Loucy (cell line): ENCODE measurements at regions not wholly inside any gene's neighbourhood (a gene's known extent, or its start where the extent isn't known, plus 50 kb on each side); places are given as distances from the start of the nearest gene placed in this dataset.

Experiments used
- CTCF ChIP-seq: fragments of 200-600 bp; sonication (generic); conservative IDR thresholded peaks from 2 replicates; pipeline ENCODE4 v1.5.1; 2014; ENCODE audit warnings: mild to moderate bottlenecking, antibody characterized with exemption, low read length
- EZH2phosphoT487 ChIP-seq: fragments of 200-600 bp; IDR thresholded peaks from 2 replicates; pipeline ENCODE4 v1.6.1; 2018; ENCODE audit warnings: antibody characterized with exemption, mild to moderate bottlenecking, moderate library complexity, borderline replicate concordance

GRCh38 chr16:73572135-73572828 is 524.4 kb upstream of the ZFHX3 start:
- TF ChIP-seq CTCF (no peak), EZH2phosphoT487 (no peak)
